GM18861 (cell line): ENCODE measurements at regions not wholly inside any gene's neighbourhood (a gene's known extent, or its start where the extent isn't known, plus 50 kb on each side); places are given as distances from the start of the nearest gene placed in this dataset.
"Not testable (repeated sequence)": the region's sequence is repeated elsewhere in the genome, so short reads cannot be mapped to it uniquely, and the experiment has no call there.

Source experiments
- ATAC-seq: cut with Tn5 transposase; IDR thresholded peaks from one replicate; pipeline ENCODE4 v1.9.1; 2021; ENCODE audit not compliant: unreplicated experiment

GRCh38 chr5:125073090-125073489 is 326.7 kb upstream of the ZNF608 start:
- no peak for ATAC-seq

DNA sequence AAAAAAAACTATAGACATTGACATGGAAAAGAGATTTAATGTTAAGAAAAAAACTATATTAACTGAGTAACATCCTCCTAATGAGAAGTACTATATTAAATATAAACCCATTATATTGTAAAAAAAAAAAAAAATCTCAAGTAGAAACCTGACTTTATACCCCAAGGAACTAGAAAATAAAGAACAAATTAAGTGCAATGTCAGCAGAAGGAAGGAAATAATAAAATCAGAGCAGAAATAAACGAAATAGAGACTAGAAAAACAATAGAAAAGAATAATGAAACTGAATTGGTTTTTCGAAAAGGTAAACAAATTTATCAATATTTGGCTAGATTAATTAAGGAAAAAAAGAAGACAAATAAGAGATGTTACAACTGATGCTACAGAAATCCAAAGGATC is 329.1 kb upstream of the ZNF608 start:
- no peak for ATAC-seq

DNA sequence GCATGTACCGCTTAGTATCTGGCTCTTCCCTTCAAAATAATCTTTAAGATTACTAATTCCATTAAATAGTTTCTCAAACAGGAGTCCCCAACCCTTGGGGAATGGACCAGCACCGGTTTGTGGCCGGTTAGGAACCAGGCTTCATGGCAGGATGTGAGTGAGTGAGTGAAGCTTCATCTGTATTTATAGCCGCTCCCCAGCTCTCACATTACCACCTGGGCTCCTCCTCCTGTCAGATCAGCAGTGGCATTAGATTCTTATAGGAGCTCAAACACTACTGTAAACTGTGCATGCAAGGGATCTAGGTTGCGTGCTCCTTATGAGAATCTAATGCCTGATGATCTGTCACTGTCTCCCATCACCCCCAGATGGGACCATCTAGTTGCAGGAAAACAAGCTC is 332.6 kb upstream of the ZNF608 start:
- ATAC-seq = not testable (repeated sequence)

- ATAC-seq = no peak
Observed at GRCh38 chr5:125081101-125081500, 334.7 kb upstream of the ZNF608 start.

DNA sequence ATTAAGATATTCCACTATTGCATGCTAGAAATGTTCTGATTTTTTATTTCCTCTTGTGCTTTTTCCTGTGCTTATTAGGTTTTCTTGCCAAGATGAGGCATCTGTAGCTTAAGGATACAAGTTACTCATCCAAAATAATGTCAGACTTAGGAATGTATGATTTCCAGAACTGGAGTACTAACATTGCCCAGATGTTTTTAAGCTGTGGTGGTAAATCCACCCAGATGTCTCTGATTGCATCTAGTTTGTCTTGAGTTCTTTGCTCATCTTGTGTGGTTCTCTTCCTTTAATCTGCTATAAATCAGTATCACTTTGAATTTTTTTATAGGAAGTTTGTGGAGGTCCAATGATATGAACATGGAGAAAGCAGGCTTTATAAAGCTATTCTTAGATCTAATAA is 337.5 kb upstream of the ZNF608 start:
- ATAC-seq = no peak

- no peak for ATAC-seq
Observed at GRCh38 chr5:125085797-125086505, 339.5 kb upstream of the ZNF608 start.

GRCh38 chr5:125088522-125089105 is 342.2 kb upstream of the ZNF608 start:
- ATAC-seq = no peak

DNA sequence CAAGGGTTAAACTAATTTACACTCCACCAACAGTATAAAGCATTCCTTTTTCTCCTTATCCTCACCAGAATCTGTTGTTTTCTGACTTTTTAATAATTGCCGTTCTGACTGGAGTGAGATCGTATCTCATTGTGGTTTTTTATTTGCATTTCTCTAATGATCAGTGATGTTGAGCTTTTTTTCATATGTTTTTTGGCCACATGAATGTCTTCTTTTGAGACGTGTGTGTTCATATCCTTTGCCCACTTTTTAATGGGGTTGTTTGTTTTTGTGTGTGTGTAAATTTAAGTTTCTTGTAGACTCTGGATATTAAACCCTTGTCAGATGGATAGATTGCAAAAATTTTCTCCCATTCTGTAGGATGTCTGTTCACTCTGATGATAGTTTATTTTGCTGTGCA is 345.7 kb upstream of the ZNF608 start:
- ATAC-seq = not testable (repeated sequence)

DNA sequence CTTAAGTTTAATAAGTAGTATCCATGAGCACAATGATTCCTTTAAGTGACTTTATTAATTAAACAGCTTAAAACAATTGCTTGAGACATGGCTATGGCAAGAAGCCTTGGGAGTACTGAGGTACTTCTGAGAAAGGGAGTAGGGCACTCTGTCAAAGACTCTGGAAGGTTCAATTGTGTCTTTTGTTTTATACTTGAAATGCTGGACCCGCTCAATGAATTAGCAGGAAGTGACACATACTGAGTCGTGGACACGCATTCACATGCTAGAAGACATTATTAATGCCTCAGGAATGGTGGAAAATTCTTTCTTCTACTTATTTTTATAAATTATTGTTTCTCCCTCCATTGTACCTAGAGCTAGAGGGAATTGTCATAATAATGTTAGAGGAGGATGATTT is 347.3 kb upstream of the ZNF608 start:
- no peak for ATAC-seq

GRCh38 chr5:125100342-125100741 is 353.9 kb upstream of the ZNF608 start:
- no peak for ATAC-seq

- ATAC-seq = no peak
Observed at GRCh38 chr5:125100951-125101350, 354.5 kb upstream of the ZNF608 start.

DNA sequence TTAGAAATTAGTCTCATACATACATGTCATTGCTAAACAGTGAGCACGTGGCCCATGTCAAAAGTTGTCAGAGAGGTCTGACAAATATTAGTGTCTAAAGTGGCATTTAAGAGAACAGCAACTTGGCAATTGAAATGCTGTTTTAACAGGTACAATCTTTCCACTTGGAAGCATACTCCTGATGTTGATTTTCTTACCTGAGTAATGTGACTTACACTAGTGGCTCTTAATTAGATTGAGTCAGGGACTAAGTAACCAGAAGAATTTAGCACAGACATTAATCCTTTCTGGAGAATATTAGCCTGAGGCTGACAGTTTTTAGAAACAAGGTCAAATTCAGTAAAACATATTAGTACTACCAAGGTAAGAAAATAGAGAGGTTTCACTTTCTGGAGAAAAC is 357.0 kb upstream of the ZNF608 start:
- ATAC-seq = no peak

GRCh38 chr5:125106271-125106670 is 359.8 kb upstream of the ZNF608 start:
- no peak for ATAC-seq

- ATAC-seq = no peak
Observed at GRCh38 chr5:125106881-125107280, 360.4 kb upstream of the ZNF608 start.

DNA sequence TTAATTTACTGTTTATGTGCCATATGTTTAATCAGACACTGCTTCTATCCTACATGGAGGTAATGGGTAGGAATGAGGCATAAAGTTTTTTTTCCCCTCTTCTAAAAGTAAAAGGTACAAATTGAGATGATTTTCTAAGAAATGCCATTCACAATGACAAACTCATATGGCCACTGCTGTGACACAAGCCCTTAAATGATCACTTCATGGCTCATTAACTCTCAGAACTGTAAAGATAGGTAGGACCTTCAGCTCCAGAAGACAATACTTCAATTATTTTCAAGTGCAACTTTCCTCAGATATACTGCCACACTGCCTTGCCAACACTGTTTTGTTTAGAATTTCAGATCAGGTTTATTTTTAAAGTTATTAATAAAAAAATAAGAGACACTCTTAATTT is 362.9 kb upstream of the ZNF608 start:
- no peak for ATAC-seq

DNA sequence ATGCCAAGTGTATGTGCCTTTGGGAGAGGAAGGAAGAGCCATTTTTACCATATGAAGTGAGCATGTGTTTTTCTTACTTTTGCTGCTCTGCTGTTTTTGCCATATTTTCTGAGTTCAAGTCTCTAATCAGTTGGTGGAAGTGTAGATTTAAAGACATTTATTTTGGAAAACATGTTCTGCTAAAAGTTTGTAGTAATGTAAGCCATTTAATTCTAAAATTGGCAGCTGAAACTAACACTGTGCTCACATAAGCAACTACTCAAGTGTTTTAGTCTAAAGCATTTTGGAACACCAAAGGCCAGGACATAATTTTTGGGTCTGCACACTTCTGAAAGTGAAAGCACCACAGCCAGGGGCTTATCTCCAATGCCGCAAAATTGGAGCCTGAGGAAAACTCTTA is 363.4 kb upstream of the ZNF608 start:
- no peak for ATAC-seq

GRCh38 chr5:125112196-125112595 is 365.8 kb upstream of the ZNF608 start:
- ATAC-seq = no peak

GRCh38 chr5:125113328-125113727 is 366.9 kb upstream of the ZNF608 start:
- peak; percentile 95 for ATAC-seq

DNA sequence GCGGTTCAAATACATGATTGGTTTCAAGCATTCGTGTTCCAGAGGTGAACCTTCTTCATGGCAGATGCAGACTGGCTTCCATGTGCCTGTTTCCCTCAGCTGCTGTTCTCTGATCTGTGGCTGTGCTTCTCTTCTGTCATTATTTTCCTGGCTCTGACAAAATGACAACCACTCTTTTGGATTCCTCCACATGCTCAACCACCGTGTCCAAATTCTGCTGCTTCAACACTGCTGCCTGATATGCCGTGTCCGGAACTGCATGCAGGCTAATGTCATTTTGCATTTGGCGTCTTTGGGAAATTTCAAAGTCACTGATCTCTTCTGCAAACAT is 368.7 kb upstream of the ZNF608 start:
- ATAC-seq = no peak

DNA sequence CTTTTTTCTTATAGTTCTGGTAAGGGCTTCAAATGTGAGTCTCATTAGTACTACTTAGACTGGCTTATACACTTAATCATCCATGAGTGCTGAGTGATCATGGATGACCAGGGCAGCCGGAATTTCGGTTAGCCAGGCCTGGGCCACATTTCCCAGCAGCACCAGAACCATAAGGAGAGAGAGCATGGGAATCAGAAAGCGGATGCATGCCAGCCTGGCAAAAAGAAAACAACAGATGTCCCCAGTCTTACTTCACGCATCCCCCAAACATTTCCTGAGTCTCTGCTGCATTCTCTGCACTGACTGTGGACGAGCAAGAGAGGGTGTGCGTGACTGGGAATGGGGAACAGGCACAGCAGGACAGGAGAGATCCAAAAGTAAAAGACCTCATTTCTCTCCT is 371.1 kb upstream of the ZNF608 start:
- ATAC-seq = no peak

- no peak for ATAC-seq
Observed at GRCh38 chr5:125120012-125120411, 373.6 kb upstream of the ZNF608 start.

GRCh38 chr5:125125031-125125823 is 378.8 kb upstream of the ZNF608 start:
- no peak for ATAC-seq
